GM10266 (cell line): ENCODE measurements at regions not wholly inside any gene's neighbourhood (a gene's known extent, or its start where the extent isn't known, plus 50 kb on each side); places are given as distances from the start of the nearest gene placed in this dataset.
A peak's percentile ranks its signal among the peaks of the same experiment; 100 is the strongest.
"Not testable (repeated sequence)": the region's sequence is repeated elsewhere in the genome, so short reads cannot be mapped to it uniquely, and the experiment has no call there.

Experiments
- DNase-seq: peaks from one replicate; pipeline ENCODE4 v3.0.0; 2012; ENCODE audit errors: extremely low spot score
- TF ChIP-seq, protein P1 (sequence below): IDR thresholded peaks from 2 replicates; pipeline ENCODE4 v1.5.1; 2012; ENCODE audit warnings: mild to moderate bottlenecking, low read depth; ENCODE audit not compliant: control insufficient read depth, insufficient read depth; ENCODE audit errors: missing control alignments

DNA sequence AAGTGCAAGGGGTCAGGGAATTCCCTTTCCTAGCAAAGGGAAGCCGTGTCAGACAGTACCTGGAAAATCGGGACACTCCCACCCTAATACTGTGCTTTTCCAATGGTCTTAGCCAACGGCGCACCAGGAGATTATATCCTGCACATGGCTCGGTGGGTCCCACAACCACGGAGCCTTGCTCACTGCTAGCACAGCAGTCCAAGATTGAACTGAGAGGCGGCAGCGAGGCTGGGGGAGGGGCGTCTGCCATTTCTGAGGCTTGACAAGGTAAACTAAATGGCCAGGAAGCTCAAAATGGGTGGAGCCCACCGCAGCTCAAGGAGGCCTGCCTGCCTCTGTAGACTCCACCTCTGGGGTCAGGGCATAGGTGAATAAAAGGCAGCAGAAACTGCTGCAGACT is 76.5 kb upstream of the LINC00632 start:
- not testable (repeated sequence) for DNase-seq

DNA sequence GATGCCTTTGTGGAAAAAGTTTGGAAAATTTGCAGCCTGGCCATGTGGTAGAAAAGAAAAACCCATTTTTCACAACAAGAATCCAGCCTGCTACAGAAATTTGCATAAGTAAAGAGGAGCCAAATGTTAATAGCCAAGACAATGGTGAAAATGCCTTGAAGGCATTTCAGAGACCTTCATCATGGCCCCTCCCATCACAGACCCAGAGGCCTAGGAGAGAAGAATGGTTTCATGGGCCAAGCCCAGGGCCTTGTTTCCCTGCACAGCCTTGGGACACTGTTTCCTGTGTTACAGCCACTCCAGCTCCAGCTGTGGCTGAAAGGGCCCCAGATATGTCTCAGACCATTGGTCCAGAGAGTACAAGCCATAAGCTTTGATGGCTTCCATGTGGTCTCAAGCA is 101.4 kb upstream of the LINC00632 start:
- no peak for DNase-seq

DNA sequence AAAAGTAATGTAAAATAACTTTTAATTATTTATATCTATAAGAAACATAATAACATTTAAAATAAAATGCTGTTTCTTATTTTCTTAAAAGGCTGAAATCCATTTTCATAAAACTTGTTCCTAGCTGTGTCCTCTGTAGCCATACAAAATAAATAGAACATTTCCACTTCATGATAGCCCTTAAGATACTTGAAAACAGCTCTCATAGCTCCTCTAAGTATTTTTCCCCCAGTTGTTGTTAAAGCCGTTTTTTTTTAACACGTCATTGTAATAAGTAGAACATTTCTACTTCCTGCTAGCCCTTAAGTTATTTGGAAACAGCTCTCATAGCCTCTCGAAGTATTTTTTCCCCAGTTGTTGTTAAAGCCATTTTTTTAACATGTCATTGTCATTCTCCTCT is 97.3 kb upstream of the SOX3 start:
- TF ChIP-seq, protein P1, sequence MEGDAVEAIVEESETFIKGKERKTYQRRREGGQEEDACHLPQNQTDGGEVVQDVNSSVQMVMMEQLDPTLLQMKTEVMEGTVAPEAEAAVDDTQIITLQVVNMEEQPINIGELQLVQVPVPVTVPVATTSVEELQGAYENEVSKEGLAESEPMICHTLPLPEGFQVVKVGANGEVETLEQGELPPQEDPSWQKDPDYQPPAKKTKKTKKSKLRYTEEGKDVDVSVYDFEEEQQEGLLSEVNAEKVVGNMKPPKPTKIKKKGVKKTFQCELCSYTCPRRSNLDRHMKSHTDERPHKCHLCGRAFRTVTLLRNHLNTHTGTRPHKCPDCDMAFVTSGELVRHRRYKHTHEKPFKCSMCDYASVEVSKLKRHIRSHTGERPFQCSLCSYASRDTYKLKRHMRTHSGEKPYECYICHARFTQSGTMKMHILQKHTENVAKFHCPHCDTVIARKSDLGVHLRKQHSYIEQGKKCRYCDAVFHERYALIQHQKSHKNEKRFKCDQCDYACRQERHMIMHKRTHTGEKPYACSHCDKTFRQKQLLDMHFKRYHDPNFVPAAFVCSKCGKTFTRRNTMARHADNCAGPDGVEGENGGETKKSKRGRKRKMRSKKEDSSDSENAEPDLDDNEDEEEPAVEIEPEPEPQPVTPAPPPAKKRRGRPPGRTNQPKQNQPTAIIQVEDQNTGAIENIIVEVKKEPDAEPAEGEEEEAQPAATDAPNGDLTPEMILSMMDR, result no peak
- no peak for DNase-seq

More for the DNA sequence above, 101.4 kb upstream of the LINC00632 start:
- TF ChIP-seq, protein P1, result no peak

DNA sequence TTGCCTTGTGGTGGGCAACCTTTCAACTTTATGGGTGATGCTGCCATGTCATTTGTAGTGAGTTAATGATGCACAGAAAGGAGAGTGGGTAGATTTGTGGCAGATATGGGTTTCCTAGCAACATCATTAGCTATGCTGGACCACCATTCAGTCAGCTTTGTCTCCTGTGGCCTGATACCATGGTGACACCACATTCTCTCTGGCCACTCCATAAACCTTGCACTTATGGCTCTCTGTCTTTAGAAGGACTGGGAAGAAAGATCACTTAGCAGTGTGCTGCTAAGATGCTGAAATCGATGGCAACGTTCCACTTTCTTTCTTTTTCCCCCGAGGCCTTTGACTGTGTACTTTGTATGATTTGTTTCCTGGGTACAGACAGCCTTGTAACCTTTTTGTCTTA is 95.0 kb upstream of the SOX3 start:
- no peak for DNase-seq
- TF ChIP-seq, protein P1, result no peak

DNA sequence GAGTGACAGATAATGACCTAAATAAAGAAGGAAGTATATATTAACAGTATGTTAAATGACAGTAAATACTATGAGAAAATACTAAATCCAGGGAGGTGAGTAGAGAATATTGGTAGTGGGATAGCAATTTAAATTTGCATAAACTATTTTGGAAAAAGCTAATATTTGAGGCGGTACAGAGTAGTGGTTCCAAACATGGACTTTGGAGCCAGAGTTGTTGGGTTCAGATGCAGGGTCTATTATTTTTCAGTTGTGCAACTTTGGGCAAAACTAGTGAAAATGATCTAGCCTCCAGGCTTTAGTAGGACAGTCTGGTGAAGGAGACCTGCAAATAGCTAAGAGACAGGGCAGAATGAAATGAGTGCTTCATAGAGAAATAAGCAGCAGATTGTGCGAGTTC is 84.8 kb upstream of the SOX3 start:
- TF ChIP-seq, protein P1, result no peak
- no peak for DNase-seq

DNA sequence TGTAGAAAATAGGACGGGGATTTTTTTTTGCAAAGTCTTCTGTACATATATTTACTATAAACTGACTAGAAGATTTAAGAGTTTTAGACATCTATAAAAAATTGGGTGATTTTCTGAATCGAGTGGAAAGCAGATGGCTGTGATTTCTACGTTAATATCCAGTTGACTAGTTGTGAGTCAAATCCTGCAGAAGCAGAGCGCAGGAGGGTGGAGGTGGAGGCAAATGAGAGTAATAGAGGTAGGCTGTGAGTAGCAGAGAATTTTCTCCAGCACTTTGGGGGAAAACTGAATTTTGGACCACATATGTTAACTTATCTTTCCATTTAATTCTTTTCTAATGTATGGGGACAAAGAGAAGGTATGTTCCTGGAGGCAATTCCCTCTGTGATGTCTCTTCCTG is 82.1 kb upstream of the SOX3 start:
- no peak for DNase-seq
- TF ChIP-seq, protein P1, result no peak

DNA sequence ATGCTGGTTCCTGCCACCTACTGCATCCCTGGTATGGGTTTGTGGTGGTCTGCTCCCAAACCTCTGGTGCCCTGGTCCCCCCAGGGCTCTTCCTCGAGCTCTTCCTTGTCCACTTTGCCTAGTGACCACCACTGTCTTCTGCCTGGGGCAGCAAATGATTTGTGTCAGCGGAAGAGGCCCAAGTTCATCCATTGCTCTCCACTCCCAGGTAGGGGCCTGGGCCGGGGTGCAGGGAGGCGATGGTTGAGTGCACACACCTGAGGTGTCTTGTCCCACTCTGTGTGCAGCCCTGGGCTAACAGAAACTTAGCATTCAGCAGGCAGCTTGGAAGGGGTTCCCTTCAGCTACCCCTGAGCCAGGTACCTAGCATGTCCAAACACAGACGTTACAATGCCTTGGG is 75.6 kb upstream of the SOX3 start:
- no peak for DNase-seq
- TF ChIP-seq, protein P1, result no peak

DNA sequence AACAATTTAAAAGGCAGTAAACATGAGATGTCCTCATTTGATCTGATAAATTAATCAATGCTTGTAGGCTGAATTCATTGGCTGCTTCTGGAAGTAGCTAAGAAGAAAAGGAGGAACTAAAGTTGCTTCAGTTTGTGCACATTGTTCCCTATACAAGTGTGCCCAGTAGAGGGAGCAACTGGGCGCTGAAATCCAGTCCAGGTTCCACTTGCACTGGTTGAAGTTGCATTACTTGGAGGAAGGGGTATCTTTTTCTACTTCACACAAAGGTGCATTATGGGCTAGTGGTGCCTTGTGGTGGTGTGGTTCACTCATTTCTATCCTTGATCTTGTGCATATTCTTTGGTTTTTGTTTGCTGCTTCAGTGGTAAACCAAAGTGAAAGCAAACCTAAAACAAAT is 67.9 kb upstream of the SOX3 start:
- TF ChIP-seq, protein P1, result peak; percentile 61
- peak; percentile 6 for DNase-seq
